GM18498 (cell line): ENCODE measurements at regions not wholly inside any gene's neighbourhood (a gene's known extent, or its start where the extent isn't known, plus 50 kb on each side); places are given as distances from the start of the nearest gene placed in this dataset.
"Not testable (repeated sequence)": the region's sequence is repeated elsewhere in the genome, so short reads cannot be mapped to it uniquely, and the experiment has no call there.

Experiments
- ATAC-seq: cut with Tn5 transposase; IDR thresholded peaks from one replicate; pipeline ENCODE4 v1.9.1; 2021; ENCODE audit warnings: mild to moderate bottlenecking, moderate library complexity; ENCODE audit not compliant: unreplicated experiment

GRCh38 chr7:76971201-76971600, 61.0 kb downstream of the SPDYE17 start:
- not testable (repeated sequence) for ATAC-seq

- not testable (repeated sequence) for ATAC-seq
These were observed 62.3 kb downstream of the SPDYE17 start for GRCh38 chr7:76969892-76970291.

GRCh38 chr7:76965731-76966548, 66.2 kb downstream of the SPDYE17 start:
- ATAC-seq, result not testable (repeated sequence)

DNA sequence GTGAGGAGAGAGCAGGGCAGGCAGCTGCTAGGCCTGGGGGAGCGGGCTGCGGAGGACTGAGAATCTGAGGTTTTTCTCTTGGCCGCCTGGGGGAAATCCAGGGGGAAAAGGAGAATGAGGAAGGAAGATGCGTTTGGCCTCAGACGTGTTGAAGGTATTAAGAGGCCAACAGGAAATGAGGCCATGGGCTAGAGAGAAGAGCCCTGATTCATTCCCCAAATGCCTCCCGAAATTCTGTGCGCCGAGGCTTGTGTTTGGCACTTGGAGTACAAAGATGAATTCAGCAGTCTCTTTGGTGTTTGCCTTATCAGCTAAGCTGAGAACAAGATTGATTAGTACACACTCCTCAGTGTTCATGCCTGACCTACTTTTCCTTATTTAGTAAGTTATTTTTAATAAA, 68.1 kb downstream of the SPDYE17 start:
- not testable (repeated sequence) for ATAC-seq

DNA sequence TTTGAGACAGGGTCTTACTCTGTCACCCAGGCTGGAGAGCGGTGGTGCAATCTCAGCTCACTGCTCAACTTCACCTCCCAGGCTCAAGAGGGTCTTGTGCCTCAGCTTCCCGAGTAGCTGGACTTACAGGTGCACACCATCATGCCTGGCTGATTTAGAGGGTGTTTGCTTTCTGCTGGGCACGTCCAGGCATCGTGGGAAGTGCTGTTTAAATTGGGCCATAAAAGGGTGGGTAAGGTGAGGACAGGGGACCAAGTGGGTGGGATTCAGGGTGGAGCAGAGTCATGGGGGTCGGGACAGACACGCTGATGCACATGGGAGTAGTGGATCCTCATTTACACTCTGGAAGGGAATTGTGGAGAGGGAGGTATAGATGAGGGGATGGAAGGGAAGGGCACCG, 69.1 kb downstream of the SPDYE17 start:
- not testable (repeated sequence) for ATAC-seq

GRCh38 chr7:76960400-76960986, 71.7 kb downstream of the SPDYE17 start:
- ATAC-seq, result peak; percentile 32

GRCh38 chr7:76959573-76960399, 72.4 kb downstream of the SPDYE17 start:
- ATAC-seq, result peak; percentile 97

- ATAC-seq, result not testable (repeated sequence)
These were observed 75.6 kb downstream of the SPDYE17 start for GRCh38 chr7:76956531-76956930.

DNA sequence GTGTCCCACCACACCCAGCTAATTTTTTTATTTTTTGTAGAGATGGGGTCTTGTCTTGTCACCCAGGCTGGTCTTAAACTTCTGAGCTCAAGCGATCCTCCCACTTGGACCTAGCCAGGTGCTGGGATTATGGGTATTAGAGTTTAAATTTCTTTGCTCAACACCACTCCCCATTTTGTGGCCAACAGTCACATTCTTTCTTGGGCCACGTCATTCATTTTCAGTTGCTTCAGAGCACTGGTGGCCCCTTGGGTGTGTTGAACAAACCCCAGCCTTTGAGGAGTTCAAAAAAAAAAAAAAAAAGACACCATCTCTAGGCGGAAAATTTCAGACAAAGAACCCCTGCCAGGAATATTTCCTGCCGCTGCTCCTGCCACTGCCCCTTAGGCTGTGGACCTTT, 77.0 kb downstream of the SPDYE17 start:
- ATAC-seq, result not testable (repeated sequence)

DNA sequence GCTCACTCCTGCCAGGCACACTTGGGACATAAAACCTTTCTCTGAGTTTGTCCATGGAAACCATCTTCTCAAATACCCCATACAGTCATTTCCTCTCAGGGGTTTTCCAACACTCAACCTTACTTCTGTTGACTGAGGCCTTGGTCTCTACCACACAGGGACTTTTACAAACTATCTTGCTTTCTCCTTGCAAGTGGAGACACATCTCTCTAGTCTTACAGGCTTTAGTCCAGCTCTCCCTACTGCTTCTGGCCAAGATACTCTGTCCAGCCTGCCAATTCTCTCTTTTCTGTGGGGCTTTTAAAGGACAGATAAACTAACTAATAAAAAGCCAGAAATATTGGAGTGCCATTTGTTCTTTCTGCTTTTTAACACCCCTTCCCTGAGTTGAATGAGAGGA, 87.6 kb downstream of the SPDYE17 start:
- ATAC-seq, result peak; percentile 65

DNA sequence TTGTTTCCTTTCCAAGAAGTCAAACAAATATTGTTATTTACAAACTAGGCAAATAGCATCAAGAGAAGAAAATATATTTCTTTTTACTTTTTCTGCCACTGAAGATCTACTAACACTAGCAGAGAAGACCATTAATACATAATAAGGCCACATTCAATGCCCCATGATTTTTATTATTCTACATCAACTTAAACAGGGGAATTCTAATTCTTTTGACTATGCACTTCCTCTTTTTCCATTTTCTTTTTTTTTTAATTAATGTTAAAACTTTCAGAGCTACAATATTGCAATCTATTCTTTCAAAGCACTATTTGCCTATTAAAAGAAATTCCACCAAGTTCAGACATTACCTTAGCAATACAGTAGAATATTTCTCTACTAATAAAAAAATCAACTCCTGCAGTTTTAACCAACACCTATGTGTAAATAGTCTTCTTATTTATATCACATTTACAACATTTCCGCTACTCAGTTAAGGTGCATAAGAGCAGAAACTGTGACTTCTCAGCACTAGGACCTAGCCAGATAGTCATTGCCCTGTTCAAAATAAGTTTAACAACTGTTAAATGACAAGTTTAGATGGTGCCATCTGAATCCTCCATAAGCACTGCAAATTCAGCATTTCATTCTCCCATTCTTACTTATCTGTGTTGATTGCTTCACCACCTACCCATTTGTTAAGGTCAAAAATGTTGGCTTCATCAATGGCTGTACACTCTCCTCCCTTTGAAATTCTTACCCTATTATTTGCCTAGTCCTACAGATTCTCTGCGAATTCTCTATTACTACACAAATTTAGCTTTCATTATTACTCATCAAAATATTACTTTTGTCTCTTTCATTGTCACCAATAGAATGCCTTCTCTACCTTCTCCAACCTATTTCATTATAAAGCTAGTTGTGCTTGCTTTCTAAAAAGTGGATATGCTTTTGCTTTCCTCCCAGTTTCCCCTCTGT, 90.1 kb downstream of the SPDYE17 start:
- peak; percentile 49 for ATAC-seq

DNA sequence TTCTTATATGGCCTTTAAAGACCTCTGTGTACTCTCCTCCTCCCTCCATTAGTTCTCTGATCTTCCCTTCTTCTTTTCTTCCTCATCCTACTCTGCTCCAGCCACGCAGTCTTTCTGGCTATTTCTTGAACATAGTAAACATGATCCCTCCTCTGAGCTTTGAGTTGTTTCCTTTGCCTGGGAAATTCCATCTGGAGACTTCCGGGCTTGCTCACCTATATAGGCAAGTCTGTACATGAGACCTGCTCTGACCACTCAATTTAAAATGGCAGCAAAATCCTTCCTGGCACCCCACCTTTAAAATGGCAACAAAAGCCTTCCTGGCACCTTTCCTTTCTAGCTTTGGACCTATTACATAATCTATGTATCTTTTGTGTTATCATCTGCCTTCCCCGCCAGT, 94.4 kb downstream of the SPDYE17 start:
- not testable (repeated sequence) for ATAC-seq

- ATAC-seq, result not testable (repeated sequence)
These were observed 94.8 kb downstream of the SPDYE17 start for GRCh38 chr7:76937330-76937729.

- ATAC-seq, result peak; percentile 39
These were observed 95.8 kb downstream of the SPDYE17 start for GRCh38 chr7:76936346-76936745.

- ATAC-seq, result not testable (repeated sequence)
These were observed 97.5 kb downstream of the SPDYE17 start for GRCh38 chr7:76934711-76935110.

DNA sequence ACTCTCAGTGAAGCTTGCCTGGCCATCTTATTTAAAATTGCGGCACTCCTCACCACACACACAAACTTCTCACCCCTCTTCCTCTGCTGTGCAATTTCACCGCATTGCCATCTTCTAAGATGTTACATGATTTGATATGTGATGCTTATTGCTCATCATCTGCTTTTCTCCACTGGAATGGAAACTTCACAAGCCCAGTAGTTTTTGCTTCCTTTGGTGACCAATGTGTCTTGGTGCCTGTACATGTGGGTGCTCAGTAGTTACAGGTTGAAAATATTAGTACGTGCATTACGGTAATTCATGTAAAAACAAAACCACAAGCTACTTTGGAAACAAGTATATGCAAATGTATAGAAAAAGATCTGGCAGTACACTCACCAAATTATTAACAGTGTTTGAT, 99.2 kb downstream of the SPDYE17 start:
- ATAC-seq, result peak; percentile 76

DNA sequence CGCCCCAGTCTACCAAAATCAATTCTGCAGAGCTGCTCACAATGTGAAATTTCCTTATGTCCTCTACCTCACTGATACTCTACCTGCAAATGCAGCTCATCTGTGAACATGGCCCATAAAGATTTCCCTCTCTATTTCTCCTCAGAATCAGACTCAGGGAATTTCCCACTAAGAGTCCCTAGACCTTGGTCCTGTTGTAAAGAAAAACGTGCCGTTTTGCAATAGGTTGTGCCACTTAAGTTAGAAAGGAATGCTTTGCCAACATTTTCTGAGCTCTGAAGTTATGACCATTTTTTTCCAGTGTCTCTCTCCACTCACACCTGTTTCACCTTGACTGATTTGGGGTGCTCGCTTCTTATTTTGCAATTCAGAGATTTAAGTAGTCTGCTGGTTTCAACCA, 100.7 kb downstream of the SPDYE17 start:
- not testable (repeated sequence) for ATAC-seq

DNA sequence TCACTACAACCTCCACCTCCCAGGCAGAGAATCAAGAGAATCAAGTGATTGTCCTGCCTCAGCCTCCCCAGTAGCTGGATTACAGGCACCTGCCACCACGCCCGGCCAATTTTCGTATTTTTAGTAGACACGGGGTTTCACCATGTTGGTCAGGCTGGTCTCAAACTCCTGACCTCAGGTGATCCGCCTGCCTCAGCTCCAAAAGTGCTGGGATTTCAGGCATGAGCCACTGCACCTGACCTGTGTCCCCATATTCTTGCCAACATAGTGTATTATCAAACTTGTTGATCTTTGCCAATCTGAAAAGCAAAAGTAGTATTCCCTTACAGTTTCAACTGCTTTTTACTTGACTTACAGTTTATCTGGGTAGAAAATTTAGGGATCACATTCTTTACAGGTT, 101.7 kb downstream of the SPDYE17 start:
- not testable (repeated sequence) for ATAC-seq

DNA sequence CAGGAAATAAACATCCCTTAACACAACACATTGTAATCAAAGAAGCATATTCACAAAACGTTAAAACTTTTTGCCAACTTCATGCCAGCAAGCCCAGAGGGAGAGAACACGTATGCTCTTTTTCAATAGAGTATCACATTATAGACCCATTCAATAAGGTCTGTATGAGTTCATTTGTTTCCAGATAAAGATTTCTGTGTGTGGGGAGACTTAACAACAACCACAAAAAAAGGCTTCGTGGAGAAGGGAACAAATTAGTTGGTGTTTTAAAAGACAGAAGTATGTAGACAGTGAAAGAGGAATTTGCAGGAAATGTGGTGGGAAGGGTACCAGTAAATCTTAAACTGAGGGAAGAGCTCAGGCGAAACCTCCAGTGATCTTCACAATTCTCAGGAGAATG, 103.4 kb downstream of the SPDYE17 start:
- ATAC-seq, result not testable (repeated sequence)

GRCh38 chr7:76927741-76928393, 104.3 kb downstream of the SPDYE17 start:
- peak; percentile 86 for ATAC-seq
